Brain microvascular endothelial cell (primary cell): ENCODE measurements at regions not wholly inside any gene's neighbourhood (a gene's known extent, or its start where the extent isn't known, plus 50 kb on each side); places are given as distances from the start of the nearest gene placed in this dataset.

Experiments used
- DNase-seq: peaks from one replicate; pipeline ENCODE4 v3.0.0-alpha.2; 2020
- H3K27ac ChIP-seq: fragments of 250-450 bp; sonication (Bioruptor Pico); 2 replicates; pipeline ENCODE4 v1.5.1; 2020; ENCODE audit warnings: mild to moderate bottlenecking, moderate library complexity
- H3K27me3 ChIP-seq: fragments of 250-450 bp; sonication (Bioruptor Pico); replicated peaks from 2 replicates; pipeline ENCODE4 v1.5.1; 2020; ENCODE audit warnings: mild to moderate bottlenecking
- H3K36me3 ChIP-seq: fragments of 250-450 bp; sonication (Bioruptor Pico); replicated peaks from 2 replicates; pipeline ENCODE4 v1.5.1; 2020; ENCODE audit warnings: mild to moderate bottlenecking
- H3K4me3 ChIP-seq: 2 replicates; pipeline ENCODE4 v1.5.1; 2011; ENCODE audit warnings: low read depth, mild to moderate bottlenecking, control low read depth, low read length, moderate library complexity
- CTCF ChIP-seq: IDR thresholded peaks from 2 replicates; pipeline ENCODE4 v1.5.1; 2011; ENCODE audit warnings: low read depth, mild to moderate bottlenecking, moderate library complexity, low read length, control low read depth, inconsistent platforms; ENCODE audit errors: missing control alignments
- in situ Hi-C: cut with HindIII; loops from 2 replicates; pipeline ENCODE4 v1.10.0; 2017; ENCODE audit warnings: low sequenced_read_pairs, low pct_ligation_motif_present

DNA sequence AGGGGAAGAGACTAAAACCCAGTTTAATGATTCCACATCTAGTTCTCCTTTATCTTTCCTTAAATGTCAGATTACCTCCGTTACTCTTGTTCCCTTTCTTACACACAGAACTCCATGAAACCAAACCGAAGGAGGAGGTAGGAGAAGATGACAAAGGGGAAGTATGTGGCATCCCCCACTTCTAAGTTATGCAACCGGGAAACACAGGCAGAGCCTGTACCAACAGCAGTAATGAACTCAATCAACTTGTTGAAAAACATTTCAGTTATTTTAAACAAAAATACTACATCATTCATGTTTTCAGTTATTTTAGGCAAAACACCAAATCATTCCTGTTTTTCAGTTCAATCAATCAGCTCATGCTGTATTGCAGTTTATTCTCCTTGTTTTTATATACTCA lies 101.8 kb downstream of the PCSK1 start:
- Histone ChIP-seq H3K27me3 (no peaks in the 10 kb centered on the region), H3K4me3 (no peak overlapping the region), H3K36me3 (no peaks in the 10 kb centered on the region), H3K27ac (no peak overlapping the region)
- no peak for DNase-seq
- TF ChIP-seq CTCF, result no peak
- in situ Hi-C loops, result loop anchor here (10.0 to 25.0 kb wide), 2 partner anchors 281 to 376 kb away; no protein-coding TSS in a partner anchor

- Histone ChIP-seq H3K27ac (no peak overlapping the region), H3K27me3 (no peaks in the 10 kb centered on the region), H3K4me3 (no peak overlapping the region), H3K36me3 (no peaks in the 10 kb centered on the region)
- DNase-seq, result no peak
- in situ Hi-C loops, result loop anchor here (10.0 to 25.0 kb wide), 2 partner anchors 282 to 376 kb away; no protein-coding TSS in a partner anchor
- TF ChIP-seq CTCF, result no peak
Measured at GRCh38 chr5:96330530-96331140, 102.4 kb downstream of the PCSK1 start.

DNA sequence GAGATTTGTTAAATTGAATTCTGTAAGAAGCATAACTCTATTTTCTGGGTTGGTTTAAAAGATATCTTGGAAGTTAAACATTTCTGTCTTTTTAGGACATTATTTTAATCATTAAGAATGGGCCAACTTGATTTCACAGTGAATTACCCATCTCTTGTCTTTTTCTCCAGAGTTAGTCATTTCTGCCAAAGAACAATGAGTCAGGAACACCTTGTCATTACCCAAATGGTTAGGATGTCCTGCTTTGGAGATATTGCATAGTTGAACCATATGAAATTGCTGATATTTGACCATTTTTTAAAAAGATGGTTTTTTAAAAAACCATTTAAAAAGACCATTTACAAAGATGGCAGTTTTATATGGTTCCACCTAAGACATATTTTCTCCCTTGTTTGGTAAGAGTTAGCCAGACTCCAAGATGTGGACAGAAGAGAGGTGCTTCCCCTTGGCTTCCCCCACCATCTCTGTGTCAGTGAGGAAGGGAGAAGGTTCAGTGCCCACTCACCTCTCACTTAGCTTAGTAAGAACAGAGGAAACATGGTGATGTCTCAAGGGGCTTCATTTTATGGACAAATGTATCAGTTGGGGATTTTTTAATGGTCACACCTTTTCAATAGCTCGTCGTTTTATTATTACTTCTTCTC lies 103.0 kb downstream of the PCSK1 start:
- no peak overlapping the region for H3K27ac ChIP-seq
- H3K4me3 ChIP-seq, result no peak overlapping the region
- no peak for TF ChIP-seq CTCF
- no peaks in the 10 kb centered on the region for H3K36me3 ChIP-seq
- in situ Hi-C loops, result loop anchor here (10.0 to 25.0 kb wide), 2 partner anchors 282 to 375 kb away; no protein-coding TSS in a partner anchor
- no peaks in the 10 kb centered on the region for H3K27me3 ChIP-seq
- DNase-seq, result no peak

- in situ Hi-C loops, result loop anchor here (25.0 kb wide), 1 partner anchor 283 kb away; no protein-coding TSS in a partner anchor
- no peak overlapping the region for H3K4me3 ChIP-seq
- no peaks in the 10 kb centered on the region for H3K36me3 ChIP-seq
- no peaks in the 10 kb centered on the region for H3K27me3 ChIP-seq
- H3K27ac ChIP-seq, result no peak overlapping the region
- no peak for TF ChIP-seq CTCF
- DNase-seq, result no peak
Measured at GRCh38 chr5:96329289-96329688, 103.8 kb downstream of the PCSK1 start.

- H3K27ac ChIP-seq, result no peak overlapping the region
- in situ Hi-C loops, result loop anchor here (25.0 kb wide), 1 partner anchor 285 kb away; no protein-coding TSS in a partner anchor
- no peak for TF ChIP-seq CTCF
- H3K4me3 ChIP-seq, result no peak overlapping the region
- H3K36me3 ChIP-seq, result no peaks in the 10 kb centered on the region
- H3K27me3 ChIP-seq, result no peaks in the 10 kb centered on the region
- DNase-seq, result no peak
Measured at GRCh38 chr5:96327722-96328121, 105.3 kb downstream of the PCSK1 start.
